ENCODE measurements at regions not wholly inside any gene's neighbourhood (a gene's known extent, or its start where the extent isn't known, plus 50 kb on each side); places are given as distances from the start of the nearest gene placed in this dataset.

DNA sequence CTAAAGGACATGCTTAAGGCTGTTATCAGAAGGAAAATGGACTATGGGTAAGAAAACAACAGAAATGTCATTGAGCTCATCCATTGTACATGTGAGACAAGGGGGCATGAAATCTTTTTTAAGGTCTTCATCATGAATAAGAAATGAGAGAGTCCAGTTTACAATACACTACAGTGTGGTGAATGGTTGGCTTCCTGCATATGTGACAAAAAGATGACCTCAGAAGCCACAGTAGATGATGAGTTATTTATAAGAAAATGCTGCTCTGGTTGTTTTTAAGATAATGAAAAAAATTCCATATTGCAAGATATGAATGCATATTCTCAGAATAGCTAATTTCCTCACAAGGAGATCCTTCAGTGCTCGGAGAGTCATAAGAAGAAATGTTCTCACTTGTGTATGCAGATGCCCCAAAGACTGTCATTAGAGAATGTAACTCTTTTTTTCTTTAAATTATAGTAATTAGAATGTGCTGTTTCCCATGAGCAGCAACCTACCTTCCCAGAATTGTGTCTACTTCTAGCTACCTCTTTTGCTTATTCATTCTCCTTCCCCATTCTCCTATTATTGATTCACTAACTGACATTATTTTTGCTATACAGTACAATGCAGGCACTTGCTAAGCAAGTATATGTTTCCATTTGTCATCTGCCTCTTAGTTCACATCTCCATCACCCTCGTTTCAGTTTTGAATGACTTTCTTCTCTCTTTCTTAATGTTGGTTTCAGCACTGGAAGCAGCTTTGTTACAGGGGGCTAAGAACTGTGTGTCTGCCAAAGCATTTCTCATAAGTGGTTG lies 152.0 kb upstream of the PEX5L start:
- no peak for DNase-seq (ENCODE audit: low spot score)

DNA sequence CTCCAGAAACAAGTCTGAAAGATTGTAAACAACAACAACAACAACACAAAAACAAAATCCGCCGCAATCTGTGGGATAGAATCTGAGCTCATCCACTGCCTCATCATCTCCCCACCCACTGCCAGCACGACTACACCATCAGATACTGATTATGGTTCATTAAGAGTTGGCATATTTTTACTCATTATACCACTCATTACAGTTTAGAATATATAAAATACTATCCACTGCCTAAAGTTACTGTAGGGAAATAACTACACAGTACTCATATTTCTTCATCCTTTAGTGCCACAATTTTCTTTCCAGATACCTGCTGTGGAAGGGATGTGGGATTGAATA lies 152.5 kb upstream of the PEX5L start:
- DNase-seq (ENCODE audit: low spot score) = no peak

DNA sequence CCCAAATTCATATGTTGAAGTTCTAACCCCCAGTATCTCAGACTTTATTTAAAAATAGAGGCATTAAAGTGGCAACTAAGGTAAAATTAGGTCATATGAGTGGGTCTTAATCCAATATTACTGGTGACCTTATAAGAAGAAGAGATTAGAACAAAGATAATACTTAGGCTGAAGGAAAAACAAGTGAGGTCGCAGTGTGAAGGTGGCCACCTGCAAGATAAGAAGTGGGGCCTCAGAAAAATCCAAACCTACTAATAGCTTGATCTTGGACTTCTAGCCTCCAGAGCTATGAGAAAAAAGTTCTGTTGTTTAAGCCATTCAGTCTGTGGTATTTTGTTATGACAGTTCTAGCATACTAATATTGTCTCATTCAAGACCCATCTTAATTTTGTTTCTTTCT lies 159.9 kb upstream of the PEX5L start:
- DNase-seq (ENCODE audit: low spot score) = no peak

DNA sequence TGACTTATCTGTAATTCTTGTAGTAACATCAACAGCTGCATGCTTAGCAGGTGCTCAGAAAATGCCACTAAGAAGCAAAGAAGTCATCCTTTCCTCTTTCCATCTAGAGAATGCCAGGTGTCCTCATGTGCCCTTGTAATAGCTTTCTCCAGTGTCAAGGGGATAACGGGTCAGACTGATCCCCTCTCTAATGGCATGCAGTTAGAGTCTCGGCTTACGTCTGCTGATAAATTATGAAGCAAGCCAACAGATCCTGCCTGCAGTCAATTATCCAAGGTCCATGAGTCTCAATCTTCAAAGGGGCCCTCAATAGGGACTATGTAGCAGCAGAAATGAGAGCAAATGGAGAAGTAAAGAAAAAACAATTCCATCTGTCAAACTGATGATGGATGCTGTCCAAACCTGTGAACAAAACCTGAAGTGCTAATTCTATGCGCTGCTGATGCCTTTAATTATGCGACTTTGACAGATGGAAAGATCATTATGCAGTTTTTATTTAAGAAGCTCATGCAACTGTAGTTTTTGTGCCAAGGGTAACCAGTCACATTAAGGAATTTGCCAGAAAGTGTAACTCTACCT lies 162.8 kb upstream of the PEX5L start:
- peak; percentile 75 for DNase-seq (ENCODE audit: low spot score)

DNA sequence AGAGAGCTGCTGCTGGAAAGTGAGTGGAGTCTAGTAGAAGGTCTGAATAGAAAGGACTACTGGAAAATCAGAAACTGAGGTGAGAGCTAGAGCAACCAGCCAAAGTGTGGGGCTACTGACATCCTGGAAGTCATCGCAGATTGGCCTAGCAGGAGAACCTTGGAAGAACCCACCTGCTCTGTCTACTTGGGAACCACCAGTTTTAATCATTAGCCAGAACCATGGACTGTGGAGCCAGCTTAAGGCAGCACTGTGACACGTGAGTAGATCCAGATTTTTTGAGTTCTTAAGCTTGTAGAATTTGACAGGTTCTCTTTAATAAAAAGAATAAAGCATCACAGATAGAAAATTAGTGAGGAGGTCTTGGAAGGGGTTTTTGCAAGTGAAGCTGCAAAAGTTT lies 179.1 kb upstream of the PEX5L start:
- no peak for DNase-seq (ENCODE audit: low spot score)

DNA sequence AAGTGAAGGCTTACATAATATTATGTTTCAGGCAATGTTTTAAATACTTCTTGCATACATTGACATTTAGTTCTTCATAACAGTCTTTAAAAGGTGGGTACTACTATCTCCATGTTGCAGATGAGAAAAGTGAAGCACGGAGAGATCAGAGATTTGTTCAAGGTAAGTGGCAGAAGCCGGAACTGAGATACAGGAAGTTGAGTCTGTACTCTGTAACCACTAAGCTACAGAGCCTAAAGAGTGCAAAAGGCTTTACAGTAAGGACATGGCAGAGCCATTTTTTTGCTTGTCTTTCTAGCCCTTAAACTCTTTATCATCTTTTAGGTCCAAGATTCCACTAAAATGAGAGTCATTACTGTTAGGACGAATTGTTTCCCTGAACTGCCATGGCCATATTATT lies 186.5 kb upstream of the PEX5L start:
- no peak for DNase-seq (ENCODE audit: low spot score)

DNA sequence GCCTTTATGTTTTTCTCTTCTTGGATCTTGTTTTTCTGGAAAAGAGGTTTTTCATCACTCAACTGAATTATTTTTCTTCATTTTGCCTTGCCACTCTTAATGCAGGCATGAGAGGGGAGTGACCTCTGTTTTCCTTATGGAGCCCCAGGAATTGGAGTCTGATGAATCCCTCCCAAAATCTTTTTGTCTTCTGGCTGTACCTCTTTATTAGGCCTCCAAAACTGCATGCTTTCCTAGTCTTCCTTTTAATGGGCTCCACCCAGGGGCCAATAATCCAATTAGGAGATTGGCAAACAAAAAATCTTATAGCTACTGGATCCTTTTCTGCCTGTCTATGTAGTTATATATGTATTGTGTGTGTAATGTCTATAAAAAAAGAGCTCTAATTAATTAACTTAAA lies 192.4 kb upstream of the PEX5L start:
- no peak for DNase-seq (ENCODE audit: low spot score)

DNA sequence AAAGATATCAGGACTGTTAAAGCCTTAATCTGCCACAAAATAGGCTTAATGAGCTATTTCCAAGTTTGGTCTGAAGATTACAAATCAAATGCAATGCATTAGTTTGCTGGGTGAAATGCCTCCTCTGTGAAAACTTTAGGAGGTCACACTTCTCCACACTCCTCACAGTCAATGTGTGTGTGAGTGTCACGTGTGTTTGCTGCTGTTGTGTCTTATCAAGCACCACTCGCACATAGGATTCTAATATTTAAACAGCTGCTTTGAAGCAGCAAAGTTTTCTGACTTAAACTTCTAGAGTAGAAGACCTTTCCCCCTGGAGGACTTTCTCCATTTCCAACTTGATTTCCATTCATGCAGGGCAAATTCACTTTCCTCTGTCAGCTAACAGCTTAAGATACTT lies 203.2 kb upstream of the PEX5L start:
- DNase-seq (ENCODE audit: low spot score) = no peak

DNA sequence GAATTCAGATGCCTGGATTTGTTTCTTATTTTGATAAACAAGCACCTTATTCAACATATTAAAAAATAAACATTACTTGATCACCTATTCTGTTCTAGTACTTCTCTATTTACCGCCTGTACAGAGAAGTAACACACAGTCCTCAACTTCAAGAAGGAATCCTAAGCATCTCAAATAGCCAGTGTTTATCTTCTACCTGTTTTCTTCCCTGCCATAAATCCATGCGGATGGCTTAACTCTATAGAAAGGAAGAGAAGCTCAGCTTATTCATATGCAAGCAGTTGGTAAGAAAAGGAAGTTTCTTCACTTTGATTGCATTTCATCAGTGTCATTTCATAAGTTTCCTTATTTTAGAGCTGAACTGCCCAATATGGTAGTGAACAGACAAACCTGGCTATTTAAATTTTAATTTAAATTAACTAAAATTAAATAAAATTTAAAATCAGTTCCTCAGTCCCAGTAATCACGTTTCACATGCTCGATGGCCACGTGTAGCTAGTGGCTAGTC lies 210.0 kb upstream of the PEX5L start:
- no peak for DNase-seq (ENCODE audit: low spot score)

DNA sequence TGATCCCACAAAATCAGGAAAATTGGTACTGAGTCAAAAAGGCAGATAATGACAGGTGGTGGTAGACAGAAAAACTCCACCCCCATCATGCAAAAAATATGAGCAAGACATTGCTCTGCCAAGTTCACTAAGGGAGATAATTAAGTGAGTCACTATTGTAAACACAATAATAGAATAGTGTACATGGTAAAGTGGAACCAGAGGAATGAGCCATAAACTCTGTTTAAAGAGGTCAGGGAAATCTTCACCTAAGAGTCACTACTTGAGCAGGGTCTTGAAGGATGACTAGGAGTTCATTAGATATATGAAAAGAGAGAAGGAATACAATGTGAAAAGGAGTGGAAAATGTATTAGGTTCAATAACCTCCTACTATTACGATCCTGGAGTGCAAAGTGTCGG lies 213.4 kb upstream of the PEX5L start:
- no peak for DNase-seq (ENCODE audit: low spot score)

DNA sequence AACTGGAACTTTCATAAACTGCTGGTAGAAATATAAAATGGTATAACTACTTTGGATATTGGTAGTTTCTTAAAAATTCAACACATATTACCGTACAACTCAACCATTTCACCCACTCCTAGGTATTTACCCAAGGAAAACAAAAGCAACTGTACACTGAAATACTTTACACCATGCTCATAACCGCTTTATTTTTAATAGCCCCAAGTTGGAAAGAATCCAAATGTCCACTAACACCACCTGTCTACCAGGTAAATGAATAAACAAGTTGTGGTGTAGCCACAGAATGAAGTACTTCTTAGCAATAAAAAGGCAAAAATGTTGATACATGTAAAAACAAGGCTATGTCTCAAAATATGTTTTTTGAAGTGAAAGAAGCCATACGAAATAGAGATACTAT lies 215.9 kb upstream of the PEX5L start:
- no peak for DNase-seq (ENCODE audit: low spot score)

DNA sequence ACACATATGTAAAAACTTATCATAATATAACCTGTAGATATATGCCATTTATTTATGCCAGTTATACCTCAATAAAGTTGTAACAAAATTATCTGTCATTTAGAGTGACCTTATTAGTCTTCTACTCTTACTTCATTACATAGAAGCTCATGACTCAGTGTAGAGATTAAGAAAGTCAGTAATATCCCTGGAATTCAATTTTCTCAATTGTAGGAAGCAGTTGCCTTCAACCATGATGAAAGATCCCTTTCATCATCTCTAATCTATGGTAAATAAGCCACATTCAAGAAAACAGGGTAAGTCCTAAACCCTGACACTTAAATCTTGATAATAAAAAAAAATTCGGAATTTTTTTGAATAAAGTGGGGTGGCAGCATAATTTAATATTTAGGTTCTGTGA lies 216.5 kb upstream of the PEX5L start:
- DNase-seq (ENCODE audit: low spot score) = no peak

DNA sequence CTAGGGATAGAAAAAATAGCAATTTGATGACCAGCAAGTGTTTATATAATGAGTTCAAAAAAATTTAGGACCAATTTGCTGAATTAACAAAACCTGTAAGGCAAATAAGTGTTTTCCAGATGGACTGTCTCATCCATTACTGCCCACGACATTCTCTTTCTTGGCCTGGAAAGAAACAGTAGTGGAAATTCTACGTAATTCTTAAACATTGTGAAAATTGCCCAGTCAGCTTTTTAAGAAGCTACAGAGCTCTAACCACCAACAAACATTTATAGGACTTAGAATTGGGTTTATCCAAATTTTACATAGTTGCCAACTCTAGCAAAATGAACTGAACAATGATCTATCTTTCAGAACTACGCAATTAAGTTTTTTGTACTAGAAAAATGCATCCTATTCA lies 227.7 kb upstream of the PEX5L start:
- DNase-seq (ENCODE audit: low spot score) = no peak

DNA sequence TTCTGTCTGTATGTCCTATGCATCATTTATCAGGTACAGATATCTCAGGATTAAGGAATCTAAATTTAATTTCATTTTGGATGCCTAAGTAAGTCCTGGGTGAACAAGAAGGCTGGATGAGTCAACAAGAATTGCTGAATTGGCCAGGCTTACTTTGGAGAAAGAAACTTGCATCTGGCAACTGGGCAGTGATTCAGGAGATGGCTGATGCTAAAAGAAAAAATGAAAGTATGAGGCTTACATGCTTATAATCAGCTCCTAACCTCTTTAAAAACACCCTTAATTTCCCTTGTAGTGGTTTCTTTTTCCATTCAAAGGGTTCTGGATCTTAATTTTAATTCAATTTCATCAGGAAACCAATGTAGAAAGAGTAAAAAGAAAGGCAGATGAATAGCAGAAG lies 228.8 kb upstream of the PEX5L start:
- no peak for DNase-seq (ENCODE audit: low spot score)

DNA sequence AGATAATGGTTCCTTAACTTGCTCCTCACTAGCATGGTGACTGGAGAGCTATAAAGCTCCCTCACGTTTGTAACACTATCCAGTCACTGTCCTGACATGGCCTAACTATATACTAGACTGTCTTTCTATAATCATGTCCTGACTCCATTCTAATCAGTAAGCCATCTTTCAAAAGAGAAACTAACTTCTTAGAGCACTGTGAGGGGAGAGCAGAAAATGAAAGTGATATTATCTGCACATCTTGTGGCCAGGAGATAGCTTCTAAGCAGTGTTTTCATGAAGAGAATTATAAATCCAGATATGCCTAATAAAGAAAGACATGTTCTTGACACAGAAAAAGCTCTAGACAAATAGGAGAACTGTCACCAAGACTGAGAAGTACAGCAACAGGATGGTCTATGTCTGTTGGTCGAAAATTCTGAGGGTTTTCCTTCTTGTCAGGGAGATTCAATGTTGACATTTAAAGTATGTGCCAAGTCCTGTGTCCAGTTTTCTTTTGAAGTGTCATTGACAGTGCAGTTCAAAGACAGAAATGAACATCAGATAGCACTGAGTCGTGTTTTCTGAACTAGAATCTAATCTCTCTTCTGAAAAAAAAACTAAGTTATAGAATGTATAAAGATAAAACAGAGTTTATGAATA lies 230.6 kb upstream of the PEX5L start:
- no peak for DNase-seq (ENCODE audit: low spot score)

DNA sequence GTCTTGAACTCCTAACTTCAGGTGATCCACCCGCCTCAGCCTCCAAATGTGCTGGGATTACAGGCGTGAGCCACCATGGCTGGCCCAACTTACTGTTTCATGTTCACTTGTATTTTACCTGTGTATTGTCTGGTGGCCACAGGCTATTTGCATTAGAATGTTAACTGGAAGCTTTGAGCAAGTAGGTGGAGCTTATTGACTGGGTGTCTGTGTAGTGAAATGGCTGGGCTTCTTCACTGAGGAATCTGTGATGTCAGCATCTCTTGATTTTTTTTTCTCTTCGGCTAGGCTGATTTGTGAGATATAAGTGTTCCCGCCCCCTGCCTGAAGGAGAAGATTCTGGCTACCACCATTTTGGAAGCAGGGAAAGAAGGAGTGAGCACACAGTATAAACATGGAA lies 237.8 kb upstream of the PEX5L start:
- DNase-seq (ENCODE audit: low spot score) = no peak

DNA sequence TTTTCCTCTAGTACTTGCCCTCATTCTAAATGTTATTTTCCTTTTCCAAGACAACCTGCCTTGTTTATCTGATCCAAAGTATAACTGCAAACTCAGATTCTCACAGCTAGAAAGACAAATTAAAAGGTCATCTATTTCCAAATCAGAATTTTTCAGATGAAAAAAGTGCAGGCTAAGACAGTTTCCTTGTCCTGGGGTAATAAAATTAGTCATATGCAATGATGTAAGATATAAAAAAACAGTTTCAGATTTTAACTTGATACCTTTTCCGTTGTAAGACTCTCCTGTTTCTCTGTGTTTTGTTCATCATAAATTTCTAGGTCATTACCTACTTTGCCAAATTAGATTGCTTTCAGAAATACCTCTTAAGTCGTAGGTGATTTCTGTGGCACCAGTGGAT lies 238.4 kb upstream of the PEX5L start:
- no peak for DNase-seq (ENCODE audit: low spot score)

DNA sequence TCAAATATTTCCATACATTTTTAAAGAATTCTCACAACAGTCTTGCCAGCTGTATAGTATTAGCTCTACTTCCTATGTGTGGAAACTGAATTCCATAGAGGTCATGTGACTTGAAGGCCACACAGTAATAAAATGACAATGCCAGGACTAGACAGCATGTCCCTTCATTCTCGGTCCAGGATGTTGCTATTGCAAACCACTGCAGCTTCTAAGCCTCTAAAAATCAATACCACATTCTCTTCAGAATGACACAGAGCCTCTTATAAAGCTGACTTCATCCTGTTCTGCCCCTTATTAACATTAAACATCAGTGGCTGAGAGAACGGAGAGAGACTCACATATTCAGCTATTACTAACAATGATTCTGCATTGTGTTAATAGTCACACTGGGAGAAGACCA lies 240.3 kb upstream of the PEX5L start:
- DNase-seq (ENCODE audit: low spot score) = no peak

DNA sequence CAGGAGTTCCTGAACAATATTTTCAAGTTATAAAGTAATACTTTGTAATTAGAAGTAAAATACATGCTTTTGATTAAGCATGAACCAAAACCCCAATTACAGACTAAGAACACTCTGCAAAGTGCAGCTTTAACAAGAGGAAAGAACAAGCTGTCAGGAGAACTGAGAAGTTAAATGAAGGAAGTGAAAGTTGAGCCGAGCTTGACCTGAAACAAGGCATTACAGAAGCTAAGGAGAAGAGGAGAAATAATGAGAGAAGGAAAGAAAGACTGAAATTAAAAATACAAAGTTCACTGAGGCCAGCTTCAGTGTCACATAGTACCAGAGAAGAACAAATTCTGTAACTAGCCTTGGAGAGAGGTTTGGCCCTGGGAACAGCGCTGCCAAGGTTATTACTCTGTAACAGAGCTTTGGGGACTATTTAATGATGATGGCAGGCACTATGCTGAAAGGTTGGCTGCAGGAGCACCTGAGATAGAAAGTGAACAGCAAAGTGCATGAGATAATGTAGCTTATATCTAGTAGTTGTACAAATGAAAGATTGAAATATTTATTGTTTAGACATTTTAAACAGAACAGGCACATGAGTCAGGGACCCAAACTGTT lies 241.9 kb upstream of the PEX5L start:
- no peak for DNase-seq (ENCODE audit: low spot score)

DNA sequence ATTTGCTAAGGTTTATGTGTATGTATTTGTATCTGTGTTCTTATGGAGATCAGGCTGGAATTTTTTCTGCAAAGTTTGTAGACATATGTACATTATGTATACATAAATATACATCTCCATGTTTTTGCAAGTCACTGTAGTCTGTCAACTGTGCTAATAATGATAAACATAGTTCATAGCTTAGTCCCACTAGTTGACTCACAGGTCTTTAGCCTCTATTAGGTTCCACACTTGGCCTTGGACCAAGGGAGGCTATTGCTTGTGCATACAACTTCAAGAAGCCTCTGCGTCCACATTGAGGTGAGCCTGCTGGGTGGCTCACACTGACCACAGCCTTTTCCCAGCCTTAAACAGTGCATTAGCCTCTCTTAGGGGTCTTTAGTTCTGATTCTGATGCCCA lies 243.8 kb upstream of the PEX5L start:
- DNase-seq (ENCODE audit: low spot score) = no peak

DNA sequence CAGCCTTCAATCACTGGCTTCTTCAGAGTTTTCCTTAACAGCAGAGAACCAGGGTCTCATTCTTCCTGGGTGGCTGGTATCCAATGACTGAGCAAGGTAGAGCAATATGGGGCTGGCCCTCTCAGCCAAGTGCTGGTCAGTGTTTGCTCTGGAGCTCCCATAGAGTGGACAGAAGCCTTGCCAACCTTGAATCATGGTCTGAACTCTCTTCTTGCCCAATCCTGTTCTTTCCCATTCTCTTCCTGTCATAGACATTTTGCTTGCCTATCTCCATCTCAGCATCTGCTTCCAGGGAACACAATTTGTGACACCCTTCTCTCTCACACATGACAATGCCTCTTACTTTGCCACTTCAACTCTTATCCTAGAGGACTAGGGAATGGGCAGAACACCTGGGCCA lies 245.6 kb upstream of the PEX5L start:
- DNase-seq (ENCODE audit: low spot score) = no peak

DNA sequence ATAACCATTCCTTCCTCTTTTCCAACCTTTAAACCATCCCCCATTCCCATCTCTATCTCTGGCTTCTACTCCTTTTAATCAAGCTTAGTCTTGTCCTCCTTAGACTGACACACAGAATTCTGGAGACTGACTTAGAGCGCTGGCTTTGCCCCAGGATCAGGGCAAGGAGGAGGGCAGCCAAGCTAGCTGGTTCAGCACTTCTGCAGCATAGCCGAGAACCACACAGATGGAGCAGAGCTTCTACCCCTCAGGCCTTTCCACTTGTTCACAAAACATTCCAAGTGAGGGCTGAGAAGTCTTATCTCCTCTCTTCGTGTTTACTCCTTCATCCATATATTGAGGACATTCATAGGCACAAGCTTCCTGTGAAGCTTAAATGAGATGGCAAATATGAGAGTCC lies 246.5 kb upstream of the PEX5L start:
- DNase-seq (ENCODE audit: low spot score) = no peak

Data from D341Med (cell line).